GM19463 (cell line): ENCODE measurements at regions not wholly inside any gene's neighbourhood (a gene's known extent, or its start where the extent isn't known, plus 50 kb on each side); places are given as distances from the start of the nearest gene placed in this dataset.

ENCODE experiments used
- ATAC-seq: cut with Tn5 transposase; IDR thresholded peaks from one replicate; pipeline ENCODE4 v1.9.1; 2021; ENCODE audit warnings: mild to moderate bottlenecking, moderate library complexity; ENCODE audit not compliant: unreplicated experiment

- ATAC-seq, result no peak
Observed at GRCh38 chr13:34430294-34430693, 511.8 kb upstream of the NBEA start.

- no peak for ATAC-seq
Observed at GRCh38 chr13:34431827-34432581, 510.1 kb upstream of the NBEA start.

- ATAC-seq, result no peak
Observed at GRCh38 chr13:34435338-34435737, 506.7 kb upstream of the NBEA start.

- ATAC-seq, result no peak
Observed at GRCh38 chr13:34437873-34438272, 504.2 kb upstream of the NBEA start.

GRCh38 chr13:34452831-34453230 is 489.2 kb upstream of the NBEA start:
- no peak for ATAC-seq

GRCh38 chr13:34458756-34459715 is 483.0 kb upstream of the NBEA start:
- ATAC-seq, result no peak

- ATAC-seq, result no peak
Observed at GRCh38 chr13:34459856-34460255, 482.2 kb upstream of the NBEA start.

- ATAC-seq, result no peak
Observed at GRCh38 chr13:34462843-34463242, 479.2 kb upstream of the NBEA start.

- no peak for ATAC-seq
Observed at GRCh38 chr13:34464011-34464410, 478.1 kb upstream of the NBEA start.

GRCh38 chr13:34465423-34465922 is 476.6 kb upstream of the NBEA start:
- no peak for ATAC-seq

GRCh38 chr13:34466301-34466700 is 475.8 kb upstream of the NBEA start:
- ATAC-seq, result no peak

- ATAC-seq, result no peak
Observed at GRCh38 chr13:34467450-34468083, 474.5 kb upstream of the NBEA start.

- no peak for ATAC-seq
Observed at GRCh38 chr13:34469196-34469986, 472.7 kb upstream of the NBEA start.

- ATAC-seq, result no peak
Observed at GRCh38 chr13:34474187-34474868, 467.7 kb upstream of the NBEA start.

GRCh38 chr13:34478376-34478775 is 463.7 kb upstream of the NBEA start:
- no peak for ATAC-seq

- no peak for ATAC-seq
Observed at GRCh38 chr13:34502011-34502410, 440.1 kb upstream of the NBEA start.

GRCh38 chr13:34502621-34503020 is 439.4 kb upstream of the NBEA start:
- ATAC-seq, result no peak

GRCh38 chr13:34506796-34507195 is 435.3 kb upstream of the NBEA start:
- ATAC-seq, result no peak

GRCh38 chr13:34507630-34508029 is 434.4 kb upstream of the NBEA start:
- ATAC-seq, result no peak

- no peak for ATAC-seq
Observed at GRCh38 chr13:34512817-34513216, 429.3 kb upstream of the NBEA start.
